HG02852 (cell line): ENCODE measurements at regions not wholly inside any gene's neighbourhood (a gene's known extent, or its start where the extent isn't known, plus 50 kb on each side); places are given as distances from the start of the nearest gene placed in this dataset.
A peak's percentile ranks its signal among the peaks of the same experiment; 100 is the strongest.

Experiments
- ATAC-seq: cut with Tn5 transposase; IDR thresholded peaks from one replicate; pipeline ENCODE4 v1.9.1; 2021; ENCODE audit warnings: mild to moderate bottlenecking, moderate library complexity; ENCODE audit not compliant: unreplicated experiment

- ATAC-seq: no peak
These were observed 59.8 kb upstream of the GPM6A start for GRCh38 chr4:175871774-175872405.

- no peak for ATAC-seq
These were observed 61.6 kb upstream of the GPM6A start for GRCh38 chr4:175873707-175874106.

GRCh38 chr4:175874306-175874705 lies 62.2 kb upstream of the GPM6A start:
- no peak for ATAC-seq

- ATAC-seq: no peak
These were observed 64.1 kb upstream of the GPM6A start for GRCh38 chr4:175875993-175876771.

- ATAC-seq: no peak
These were observed 70.8 kb upstream of the GPM6A start for GRCh38 chr4:175882891-175883290.

- ATAC-seq: no peak
These were observed 72.0 kb upstream of the GPM6A start for GRCh38 chr4:175884048-175884447.

- ATAC-seq: no peak
These were observed 79.2 kb upstream of the GPM6A start for GRCh38 chr4:175891231-175891630.

- ATAC-seq: no peak
These were observed 79.8 kb upstream of the GPM6A start for GRCh38 chr4:175891851-175892250.

- no peak for ATAC-seq
These were observed 93.9 kb upstream of the GPM6A start for GRCh38 chr4:175905925-175906324.

- no peak for ATAC-seq
These were observed 94.3 kb upstream of the GPM6A start for GRCh38 chr4:175906384-175906783.

GRCh38 chr4:175910700-175911099 lies 98.6 kb upstream of the GPM6A start:
- no peak for ATAC-seq

- no peak for ATAC-seq
These were observed 104.7 kb upstream of the GPM6A start for GRCh38 chr4:175916626-175917351.

GRCh38 chr4:175927121-175927520 lies 115.1 kb upstream of the GPM6A start:
- ATAC-seq: peak; percentile 55

- no peak for ATAC-seq
These were observed 117.4 kb upstream of the GPM6A start for GRCh38 chr4:175929441-175929840.

- ATAC-seq: no peak
These were observed 117.9 kb upstream of the GPM6A start for GRCh38 chr4:175929932-175930331.

- no peak for ATAC-seq
These were observed 118.4 kb upstream of the GPM6A start for GRCh38 chr4:175930471-175930870.

- no peak for ATAC-seq
These were observed 120.1 kb upstream of the GPM6A start for GRCh38 chr4:175932116-175932515.

GRCh38 chr4:175934506-175934905 lies 122.4 kb upstream of the GPM6A start:
- no peak for ATAC-seq

- ATAC-seq: no peak
These were observed 123.1 kb upstream of the GPM6A start for GRCh38 chr4:175935016-175935661.

GRCh38 chr4:175944126-175944910 lies 121.3 kb upstream of the WDR17 start:
- no peak for ATAC-seq
